RWPE2 (cell line): ENCODE measurements at regions not wholly inside any gene's neighbourhood (a gene's known extent, or its start where the extent isn't known, plus 50 kb on each side); places are given as distances from the start of the nearest gene placed in this dataset.
"Not testable (repeated sequence)": the region's sequence is repeated elsewhere in the genome, so short reads cannot be mapped to it uniquely, and the experiment has no call there.

Source experiments
- ATAC-seq: fragments of 200-7000 bp; cut with Tn5 transposase; 3 replicates; pipeline ENCODE4 v1.9.1; 2021; ENCODE audit warnings: low read depth
- DNase-seq: peaks from one replicate; pipeline ENCODE4 v3.0.0-alpha.2; 2020; ENCODE audit warnings: low spot score
- H3K27ac ChIP-seq: fragments of 450-650 bp; 2 replicates; pipeline ENCODE4 v1.5.1; 2017; ENCODE audit warnings: mild to moderate bottlenecking; ENCODE audit not compliant: poor library complexity, severe bottlenecking
- H3K27me3 ChIP-seq: fragments of 250-450 bp; sonication (Bioruptor Pico); 2 replicates; pipeline ENCODE4 v1.5.1; 2021; ENCODE audit warnings: mild to moderate bottlenecking, moderate library complexity; ENCODE audit not compliant: insufficient read depth, poor library complexity, severe bottlenecking
- H3K36me3 ChIP-seq: fragments of 250-450 bp; sonication (Bioruptor Pico); 2 replicates; pipeline ENCODE4 v1.5.1; 2020; ENCODE audit warnings: low read depth, mild to moderate bottlenecking, moderate library complexity
- H3K4me1 ChIP-seq: fragments of 250-450 bp; sonication (Bioruptor Pico); 2 replicates; pipeline ENCODE4 v1.5.1; 2021; ENCODE audit warnings: mild to moderate bottlenecking, moderate library complexity; ENCODE audit not compliant: insufficient read depth, poor library complexity, severe bottlenecking
- H3K4me3 ChIP-seq: fragments of 250-450 bp; sonication (Bioruptor Pico); 2 replicates; pipeline ENCODE4 v1.5.1; 2021; ENCODE audit warnings: mild to moderate bottlenecking, moderate library complexity; ENCODE audit not compliant: severe bottlenecking
- H3K9me3 ChIP-seq: fragments of 250-450 bp; sonication (Bioruptor Pico); 2 replicates; pipeline ENCODE4 v1.5.1; 2021; ENCODE audit warnings: mild to moderate bottlenecking, moderate library complexity; ENCODE audit not compliant: severe bottlenecking
- CTCF ChIP-seq: fragments of 450-650 bp; IDR thresholded peaks from one replicate; pipeline ENCODE4 v1.5.1; 2017; ENCODE audit warnings: mild to moderate bottlenecking, moderate library complexity; ENCODE audit not compliant: poor library complexity, severe bottlenecking

- Histone ChIP-seq H3K4me3 (no peak overlapping the region), H3K27ac (no peak overlapping the region), H3K36me3 (no peaks in the 10 kb centered on the region), H3K9me3 (no peaks in the 10 kb centered on the region), H3K4me1 (no peaks in the 10 kb centered on the region), H3K27me3 (no peaks in the 10 kb centered on the region)
- DNase-seq (no peak), ATAC-seq (no peak)
- TF ChIP-seq CTCF: no peak
These were observed 96.7 kb upstream of the SIRPG start for GRCh38 chr20:1754306-1754705.

- no peak for DNase-seq
- no peaks in the 10 kb centered on the region for H3K9me3 ChIP-seq
- H3K4me3 ChIP-seq: no peak overlapping the region
- no peaks in the 10 kb centered on the region for H3K4me1 ChIP-seq
- H3K27ac ChIP-seq: no peak overlapping the region
- H3K36me3 ChIP-seq: no peaks in the 10 kb centered on the region
- no peak for TF ChIP-seq CTCF
- ATAC-seq: no peak
- H3K27me3 ChIP-seq: no peaks in the 10 kb centered on the region
These were observed 94.5 kb upstream of the SIRPG start for GRCh38 chr20:1752045-1752444.

- Histone ChIP-seq H3K9me3 (no peaks in the 10 kb centered on the region), H3K27ac (no peak overlapping the region), H3K4me3 (no peak overlapping the region), H3K27me3 (no peaks in the 10 kb centered on the region), H3K4me1 (no peaks in the 10 kb centered on the region), H3K36me3 (no peaks in the 10 kb centered on the region)
- DNase-seq (no peak), ATAC-seq (no peak)
- TF ChIP-seq CTCF: no peak
These were observed 91.2 kb upstream of the SIRPG start for GRCh38 chr20:1748777-1749176.

- ATAC-seq: no peak
- Histone ChIP-seq H3K27ac (no peak overlapping the region), H3K4me3 (no peak overlapping the region), H3K4me1 (no peaks in the 10 kb centered on the region), H3K27me3 (no peaks in the 10 kb centered on the region), H3K9me3 (no peaks in the 10 kb centered on the region), H3K36me3 (no peaks in the 10 kb centered on the region)
- TF ChIP-seq CTCF: no peak
- DNase-seq: no peak
These were observed 90.5 kb upstream of the SIRPG start for GRCh38 chr20:1747953-1748577.

- not testable (repeated sequence) for DNase-seq, H3K9me3 ChIP-seq, H3K27ac ChIP-seq, ATAC-seq, H3K4me3 ChIP-seq, H3K36me3 ChIP-seq, H3K4me1 ChIP-seq, H3K27me3 ChIP-seq
These were observed 84.5 kb upstream of the SIRPG start for GRCh38 chr20:1742049-1742434.
